SK-N-DZ (cell line): ENCODE measurements at regions not wholly inside any gene's neighbourhood (a gene's known extent, or its start where the extent isn't known, plus 50 kb on each side); places are given as distances from the start of the nearest gene placed in this dataset.
"Not testable (repeated sequence)": the region's sequence is repeated elsewhere in the genome, so short reads cannot be mapped to it uniquely, and the experiment has no call there.

Experiments used
- DNase-seq: peaks from one replicate; pipeline ENCODE4 v3.0.0-alpha.2; 2015; ENCODE audit warnings: low spot score

- peak; percentile 58 for DNase-seq
Observed at GRCh38 chr15:70376031-70376928, 278.6 kb upstream of the TLE3 start.

GRCh38 chr15:70375586-70375985 is 277.9 kb upstream of the TLE3 start:
- no peak for DNase-seq

DNA sequence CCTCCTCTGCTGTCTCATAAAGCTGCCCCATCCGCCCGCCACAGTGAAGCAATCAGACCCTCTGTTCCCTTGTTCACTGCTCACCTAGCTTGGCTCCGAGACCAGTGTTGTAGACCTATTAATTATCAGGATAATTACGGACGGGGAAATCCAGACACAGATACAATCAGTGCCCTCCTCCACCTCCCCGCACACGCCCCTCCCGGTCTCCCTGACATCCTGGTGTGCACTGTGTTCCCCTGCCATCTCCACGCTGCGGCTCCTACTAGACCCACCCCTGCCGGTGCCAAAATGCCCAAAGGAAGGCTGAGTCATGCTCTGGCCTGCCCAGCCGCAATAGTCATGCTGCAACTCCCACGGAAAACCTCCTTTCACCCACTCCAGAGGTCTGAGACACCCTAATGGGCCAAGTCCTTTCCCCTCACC is 277.3 kb upstream of the TLE3 start:
- no peak for DNase-seq

- DNase-seq = no peak
Observed at GRCh38 chr15:70374096-70374495, 276.4 kb upstream of the TLE3 start.

GRCh38 chr15:70373439-70373838 is 275.7 kb upstream of the TLE3 start:
- DNase-seq = not testable (repeated sequence)

- not testable (repeated sequence) for DNase-seq
Observed at GRCh38 chr15:70367913-70368705, 270.4 kb upstream of the TLE3 start.

GRCh38 chr15:70364023-70364422 is 266.3 kb upstream of the TLE3 start:
- not testable (repeated sequence) for DNase-seq

GRCh38 chr15:70362886-70363285 is 265.2 kb upstream of the TLE3 start:
- DNase-seq = peak; percentile 77

GRCh38 chr15:70362350-70362749 is 264.6 kb upstream of the TLE3 start:
- no peak for DNase-seq

DNA sequence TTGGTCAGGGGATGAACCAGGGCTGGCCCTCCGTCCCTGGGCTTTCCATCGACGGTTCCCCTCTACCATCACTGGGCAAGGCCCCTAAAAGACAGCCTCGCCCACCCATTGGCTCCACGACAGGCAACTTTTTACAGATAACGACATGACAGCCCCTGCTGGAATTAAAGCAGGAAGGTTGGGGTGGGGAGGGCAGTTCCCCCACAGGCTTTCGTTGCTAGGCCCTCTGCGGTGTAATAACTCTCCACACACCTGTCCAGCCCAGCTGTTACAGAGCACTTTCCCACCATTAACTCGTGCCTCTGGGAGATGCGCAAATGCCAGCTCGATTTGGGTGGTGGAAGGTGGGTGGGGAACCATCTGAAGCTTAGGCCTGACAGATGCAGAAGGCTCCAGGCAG is 264.2 kb upstream of the TLE3 start:
- DNase-seq = no peak

GRCh38 chr15:70361106-70361505 is 263.4 kb upstream of the TLE3 start:
- no peak for DNase-seq

DNA sequence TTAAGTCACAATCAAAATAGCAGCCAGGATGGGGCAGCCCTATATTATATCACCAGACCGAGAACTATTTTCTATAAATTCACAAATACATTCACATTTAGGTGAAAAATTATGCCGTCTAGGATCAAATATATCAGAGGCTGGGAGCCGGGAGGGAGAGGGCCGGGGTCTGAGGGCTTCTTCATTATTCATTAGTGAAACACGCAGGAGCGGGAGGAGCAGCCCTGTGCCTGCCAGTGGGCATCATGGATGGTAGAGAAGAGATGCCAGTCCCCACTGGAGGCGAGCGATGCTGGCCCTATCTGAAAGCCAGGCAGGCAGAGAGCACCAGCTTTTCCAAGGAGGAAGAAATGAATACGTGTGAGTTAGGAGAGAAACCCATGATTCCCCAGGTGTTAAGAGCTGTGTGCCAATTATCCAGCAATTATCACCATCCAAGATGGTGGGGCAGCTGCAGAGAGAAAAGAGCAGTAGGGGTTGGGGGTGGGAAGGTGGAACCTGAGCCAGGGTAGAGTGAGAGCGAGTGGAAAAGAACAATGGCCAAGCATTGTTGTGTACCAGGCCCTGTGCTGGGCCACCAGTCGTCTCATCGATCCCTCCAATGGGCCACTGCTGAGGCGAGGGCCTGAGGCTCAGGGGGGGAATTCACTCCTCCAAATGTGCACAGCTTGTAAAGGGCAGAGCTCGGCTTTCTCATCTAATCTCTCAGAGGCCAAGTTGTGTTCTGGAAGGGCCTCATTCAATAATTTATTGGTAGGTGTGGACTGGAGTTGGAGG is 261.3 kb upstream of the TLE3 start:
- DNase-seq = no peak

DNA sequence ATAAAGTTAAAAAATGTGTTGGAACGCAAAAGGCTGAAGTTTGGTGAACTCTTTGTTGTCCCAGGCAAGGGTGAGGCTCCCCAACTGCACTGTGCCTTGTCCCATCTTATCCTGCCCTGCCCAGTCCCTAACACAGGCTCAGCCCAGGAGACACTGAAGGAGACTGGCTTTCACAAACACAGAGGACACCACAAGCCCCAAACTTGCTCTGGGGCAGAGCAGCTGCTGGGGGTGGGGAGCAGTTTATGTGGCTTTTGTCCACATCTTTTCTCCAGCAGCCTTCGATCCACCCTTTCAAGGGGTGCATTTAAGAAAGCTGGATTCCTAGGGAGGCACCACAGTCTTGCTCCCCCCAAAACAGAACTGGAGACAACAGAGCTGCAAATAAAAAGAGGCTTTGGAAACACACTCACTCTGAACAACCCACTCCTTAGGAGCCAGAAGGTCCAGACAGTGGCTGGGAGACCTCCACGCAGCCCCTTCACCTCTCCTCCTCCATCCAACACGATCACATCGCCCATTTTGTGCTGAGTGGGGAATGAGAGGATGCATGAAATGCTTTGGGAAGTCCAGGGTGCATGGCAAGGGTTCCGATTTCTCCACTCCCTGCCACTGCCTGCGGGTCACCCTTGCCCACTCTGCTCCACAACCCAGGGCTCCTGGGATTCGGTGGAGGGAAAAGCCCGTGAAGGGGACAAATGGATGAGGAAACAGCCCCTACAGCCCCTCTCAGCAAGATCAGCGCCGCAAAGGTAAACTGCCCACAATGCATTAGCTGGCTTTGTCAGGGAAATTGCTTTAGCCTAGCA is 260.5 kb upstream of the TLE3 start:
- DNase-seq = no peak

DNA sequence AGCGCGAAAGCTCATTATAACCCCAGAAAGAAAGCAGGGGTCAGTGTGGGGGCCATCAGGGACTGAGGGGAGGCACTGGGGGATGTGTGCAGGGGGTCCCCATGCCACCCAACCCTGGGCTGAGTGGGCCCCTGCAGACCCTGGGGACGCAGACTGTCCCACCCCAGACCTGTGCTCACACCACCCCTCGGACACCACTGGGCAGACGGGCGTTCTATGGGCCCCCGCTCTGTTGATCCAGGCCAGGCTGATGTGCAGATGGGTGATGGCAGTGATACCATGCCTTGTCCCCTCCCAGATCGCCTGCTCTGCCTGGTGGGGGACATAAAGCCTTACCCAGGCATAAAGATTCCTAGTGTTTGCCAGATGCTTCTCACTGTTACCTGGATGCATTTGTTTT is 259.7 kb upstream of the TLE3 start:
- no peak for DNase-seq

GRCh38 chr15:70356919-70357318 is 259.2 kb upstream of the TLE3 start:
- DNase-seq = no peak

DNA sequence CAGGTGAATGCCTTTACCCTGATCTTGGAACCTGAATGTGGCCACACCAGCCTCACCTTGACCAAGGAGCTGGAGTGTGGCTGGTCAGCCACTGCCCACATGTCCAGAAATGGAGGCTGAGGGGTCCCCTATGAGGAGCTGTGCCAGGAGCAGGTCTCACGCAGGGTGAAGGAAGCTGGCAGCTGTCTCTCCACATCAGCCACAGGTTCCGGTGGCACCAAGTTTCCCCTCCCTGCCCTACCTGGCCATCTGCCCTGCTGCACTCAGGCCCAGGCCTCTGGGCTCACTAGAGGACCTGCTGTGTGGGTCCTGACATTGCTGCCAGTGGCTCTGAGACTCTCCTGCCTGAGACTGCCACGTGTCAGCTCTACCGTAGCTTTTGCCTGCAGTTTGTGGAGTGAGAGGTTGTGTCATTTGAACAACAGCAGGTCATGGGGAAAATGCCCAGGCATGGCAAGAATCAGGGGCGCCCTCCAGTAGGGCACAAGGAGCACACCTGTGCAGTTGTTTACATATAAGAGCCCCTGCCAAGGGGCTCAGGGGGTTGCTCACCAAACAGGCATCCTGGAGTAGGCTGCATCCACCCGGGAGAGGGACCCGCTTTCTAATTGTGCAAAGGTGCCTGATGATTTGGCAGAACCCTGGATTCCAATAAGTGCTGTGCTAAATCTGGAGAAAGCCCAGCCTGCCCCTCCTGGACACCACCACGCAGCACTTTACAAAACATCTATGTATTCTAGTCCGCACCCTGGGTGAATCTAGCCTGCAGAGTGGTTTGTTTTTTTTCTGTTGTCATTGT is 258.5 kb upstream of the TLE3 start:
- no peak for DNase-seq

DNA sequence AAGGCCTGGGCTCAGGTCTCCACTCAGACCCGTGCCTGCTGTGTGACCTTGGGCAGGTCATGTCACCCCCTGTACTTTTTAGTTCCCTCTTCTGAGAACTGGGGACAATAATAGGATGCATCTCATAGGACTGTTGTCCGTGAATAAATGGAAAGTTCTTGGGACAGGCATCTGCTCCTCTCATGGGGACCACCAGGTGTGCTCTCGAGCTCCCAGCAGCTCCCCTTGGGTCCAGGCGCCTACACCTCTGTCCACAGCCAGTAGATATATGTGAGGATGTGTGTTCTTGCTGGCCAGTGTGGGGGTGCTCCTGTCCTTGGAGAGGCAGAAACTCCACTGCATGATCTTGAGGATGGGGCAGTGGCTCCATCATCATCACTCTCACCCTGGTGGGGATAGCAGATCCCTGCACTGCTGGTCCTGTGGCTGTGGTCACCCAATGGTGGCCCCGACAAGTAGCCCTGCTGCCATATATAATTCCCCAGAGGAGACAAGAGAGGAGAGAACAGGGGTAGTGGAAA is 257.6 kb upstream of the TLE3 start:
- no peak for DNase-seq

DNA sequence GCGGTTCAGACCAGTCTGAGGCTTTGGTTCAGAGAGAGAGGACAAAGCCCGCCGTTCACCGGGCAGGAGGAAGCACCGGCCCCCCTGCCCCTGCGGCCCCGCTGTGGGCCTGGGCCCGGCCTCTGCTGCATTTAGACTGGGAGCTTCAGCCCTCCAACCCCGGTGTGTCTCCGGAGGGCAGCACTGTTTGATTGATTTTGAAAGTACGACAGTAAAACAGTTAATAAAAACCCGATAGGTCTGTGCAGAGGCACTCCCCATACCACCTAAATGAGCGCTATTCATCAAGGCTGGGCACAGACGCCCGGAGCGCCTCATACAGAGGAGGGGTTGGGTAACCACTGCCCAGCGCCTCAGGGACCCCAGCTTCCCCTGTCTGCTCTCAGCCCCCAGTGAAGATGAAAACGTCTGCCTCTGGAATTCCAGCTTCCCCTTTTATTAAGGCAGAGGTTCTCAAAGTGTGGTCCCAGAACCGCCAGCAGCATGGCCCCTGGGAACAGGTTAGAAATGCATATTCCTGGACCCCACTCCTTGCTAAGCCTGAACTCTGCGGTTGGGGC is 256.7 kb upstream of the TLE3 start:
- DNase-seq = no peak

GRCh38 chr15:70353606-70354345 is 256.1 kb upstream of the TLE3 start:
- no peak for DNase-seq
